Common myeloid progenitor, CD34-positive (primary cell): ENCODE measurements at regions not wholly inside any gene's neighbourhood (a gene's known extent, or its start where the extent isn't known, plus 50 kb on each side); places are given as distances from the start of the nearest gene placed in this dataset.
"Not testable (repeated sequence)": the region's sequence is repeated elsewhere in the genome, so short reads cannot be mapped to it uniquely, and the experiment has no call there.

Experiments
- CTCF ChIA-PET: fragments of 350-600 bp; sonication (Branson Sonifier 250); formaldehyde crosslinking; loops from one replicate; lab custom pipeline; 2021; ENCODE audit warnings: antibody characterized with exemption; lab: Charles Lee
- POLR2A ChIA-PET: fragments of 350-600 bp; sonication (Branson Sonifier 250); formaldehyde crosslinking; loops from one replicate; lab custom pipeline; 2021; ENCODE audit warnings: antibody characterized with exemption; lab: Charles Lee
- DNase-seq, 3 donors: peaks; one replicate each; pipeline versions ENCODE4 v3.0.0 to v3.0.0-alpha.2; 2013
- H3K27ac ChIP-seq, 2 experiments: 1 replicate in 1 of 2; 2 replicates in 1 of 2; pipeline ENCODE4 v1.7.0; 2013; ENCODE audit warnings: inconsistent platforms in 2 of 2, low read length in 2 of 2, mild to moderate bottlenecking in 2 of 2, low read depth in 1 of 2, moderate library complexity in 1 of 2; ENCODE audit not compliant: severe bottlenecking in 2 of 2, insufficient read depth in 1 of 2, poor library complexity in 1 of 2
- H3K27me3 ChIP-seq, 5 experiments: replicated peaks in 2 of 5; 1 replicate in 3 of 5; 2 replicates in 2 of 5; pipeline versions ENCODE4 v1.6.1 to v1.7.0; 2013; ENCODE audit warnings: low read length in 4 of 5, mild to moderate bottlenecking in 2 of 5, moderate library complexity in 2 of 5, inconsistent platforms in 1 of 5; ENCODE audit not compliant: insufficient read depth in 5 of 5, control insufficient read depth in 4 of 5
- H3K36me3 ChIP-seq, 4 experiments: 1 replicate in 2 of 4; 2 replicates in 2 of 4; pipeline versions ENCODE4 v1.6.1 to v1.7.0; 2013; ENCODE audit warnings: low read length in 3 of 4, control low read depth in 1 of 4, mild to moderate bottlenecking in 1 of 4; ENCODE audit not compliant: control insufficient read depth in 4 of 4, insufficient read depth in 4 of 4
- H3K4me1 ChIP-seq, 4 experiments: 1 replicate in 3 of 4; 2 replicates in 1 of 4; pipeline versions ENCODE4 v1.6.1 to v1.7.1; 2013; ENCODE audit warnings: low read length in 3 of 4, mild to moderate bottlenecking in 3 of 4, control low read depth in 1 of 4, inconsistent platforms in 1 of 4, moderate library complexity in 1 of 4; ENCODE audit not compliant: control insufficient read depth in 4 of 4, insufficient read depth in 4 of 4; ENCODE audit errors: control extremely low read depth in 1 of 4
- H3K4me3 ChIP-seq, 7 experiments: 1 replicate in 4 of 7; 2 replicates in 3 of 7; pipeline versions ENCODE4 v1.5.1 to v1.7.0; 2013; ENCODE audit warnings: mild to moderate bottlenecking in 7 of 7, low read length in 6 of 7, moderate library complexity in 6 of 7, inconsistent platforms in 2 of 7, low read depth in 2 of 7, control low read depth in 1 of 7; ENCODE audit not compliant: insufficient read depth in 4 of 7, control insufficient read depth in 1 of 7; ENCODE audit errors: extremely low read depth in 1 of 7
- H3K9me3 ChIP-seq, 5 experiments: 1 replicate in 4 of 5; 2 replicates in 1 of 5; pipeline versions ENCODE4 v1.6.1 to v1.7.1; 2013; ENCODE audit warnings: low read length in 4 of 5, mild to moderate bottlenecking in 2 of 5, inconsistent platforms in 1 of 5, low read depth in 1 of 5, moderate library complexity in 1 of 5; ENCODE audit not compliant: control insufficient read depth in 4 of 5, insufficient read depth in 2 of 5; ENCODE audit errors: control extremely low read depth in 1 of 5
- WGBS: methylation state at CpG from one replicate; pipeline ENCODE4 v1.1.5; 2013; ENCODE audit not compliant: insufficient coverage; 5-methylcytosine and 5-hydroxymethylcytosine counted together

DNA sequence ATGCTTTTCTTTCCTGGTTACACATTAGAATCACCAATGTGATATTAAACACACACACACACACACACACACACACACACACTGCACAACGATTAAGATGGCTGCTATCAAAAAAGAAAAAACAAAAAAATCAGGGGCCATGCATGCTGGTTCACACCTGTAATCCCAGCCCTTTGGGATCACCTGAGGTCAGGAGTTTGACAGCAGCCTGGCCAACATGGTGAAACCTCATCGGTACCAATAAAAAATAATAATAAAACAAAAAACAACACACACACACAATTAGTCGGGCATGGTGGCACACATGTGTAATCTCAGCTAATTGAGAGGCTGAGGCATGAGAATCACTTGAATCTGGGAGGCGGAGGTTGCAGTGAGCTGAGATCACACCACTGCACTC, 5290.8 kb upstream of the TPTE start:
- H3K27ac ChIP-seq, H3K36me3 ChIP-seq, DNase-seq, CTCF ChIA-PET, H3K27me3 ChIP-seq, H3K4me1 ChIP-seq, H3K4me3 ChIP-seq, POLR2A ChIA-PET: not testable (repeated sequence)
- WGBS, result 80% methylated on average over 4 of the region's 4 CpGs
- H3K9me3 ChIP-seq, result peaks cover 1 to 15% (median 4%) of the 10 kb centered on the region in 5 experiments

- WGBS, result 72% methylated on average over 9 of the region's 10 CpGs
- CTCF ChIA-PET, result not testable (repeated sequence)
Observed at GRCh38 chr21:5231261-5231660, 5290.1 kb upstream of the TPTE start.

GRCh38 chr21:5232176-5232958, 5289.0 kb upstream of the TPTE start:
- H3K27me3 ChIP-seq, H3K4me3 ChIP-seq, H3K4me1 ChIP-seq, DNase-seq, H3K27ac ChIP-seq, CTCF ChIA-PET, H3K36me3 ChIP-seq, POLR2A ChIA-PET: not testable (repeated sequence)
- 86% methylated on average over 3 of the region's 7 CpGs for WGBS
- peaks cover 1 to 16% (median 4%) of the 10 kb centered on the region in 5 experiments for H3K9me3 ChIP-seq

More at GRCh38 chr21:5231261-5231660, 5290.1 kb upstream of the TPTE start:
- DNase-seq, H3K4me1 ChIP-seq, POLR2A ChIA-PET, H3K27ac ChIP-seq, H3K36me3 ChIP-seq, H3K27me3 ChIP-seq, H3K4me3 ChIP-seq: not testable (repeated sequence)
- peaks cover 1 to 15% (median 4%) of the 10 kb centered on the region in 5 experiments for H3K9me3 ChIP-seq

DNA sequence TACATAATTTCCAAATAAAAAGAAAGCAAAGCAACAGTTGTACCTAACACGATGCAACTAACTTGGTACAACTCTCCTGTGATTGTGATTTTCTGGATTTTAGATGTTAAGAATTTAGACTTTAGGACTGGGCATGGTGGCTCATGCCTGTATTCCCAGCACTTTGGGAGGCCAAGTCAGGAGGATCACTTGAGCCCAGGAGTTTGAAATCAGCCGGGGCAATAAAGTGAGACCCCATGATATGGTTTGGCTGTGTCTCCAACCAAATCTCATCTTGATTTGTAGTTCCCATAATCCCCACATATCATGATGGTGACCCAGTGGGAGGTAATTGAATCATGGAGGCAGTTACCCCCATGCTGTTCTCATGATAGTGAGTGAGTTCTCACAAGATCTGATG, 5285.6 kb upstream of the TPTE start:
- DNase-seq, H3K27ac ChIP-seq, CTCF ChIA-PET, H3K36me3 ChIP-seq, H3K27me3 ChIP-seq, H3K4me1 ChIP-seq, POLR2A ChIA-PET, H3K4me3 ChIP-seq: not testable (repeated sequence)
- 53% methylated on average over 2 of the region's 2 CpGs for WGBS
- H3K9me3 ChIP-seq, result peaks cover 1 to 12% (median 6%) of the 10 kb centered on the region in 5 experiments

- 66% methylated on average over 8 of the region's 9 CpGs for WGBS
- H3K27ac ChIP-seq, H3K9me3 ChIP-seq, CTCF ChIA-PET, H3K4me3 ChIP-seq, H3K27me3 ChIP-seq, H3K4me1 ChIP-seq, H3K36me3 ChIP-seq, DNase-seq, POLR2A ChIA-PET: not testable (repeated sequence)
Observed at GRCh38 chr21:5236846-5237675, 5284.3 kb upstream of the TPTE start.

DNA sequence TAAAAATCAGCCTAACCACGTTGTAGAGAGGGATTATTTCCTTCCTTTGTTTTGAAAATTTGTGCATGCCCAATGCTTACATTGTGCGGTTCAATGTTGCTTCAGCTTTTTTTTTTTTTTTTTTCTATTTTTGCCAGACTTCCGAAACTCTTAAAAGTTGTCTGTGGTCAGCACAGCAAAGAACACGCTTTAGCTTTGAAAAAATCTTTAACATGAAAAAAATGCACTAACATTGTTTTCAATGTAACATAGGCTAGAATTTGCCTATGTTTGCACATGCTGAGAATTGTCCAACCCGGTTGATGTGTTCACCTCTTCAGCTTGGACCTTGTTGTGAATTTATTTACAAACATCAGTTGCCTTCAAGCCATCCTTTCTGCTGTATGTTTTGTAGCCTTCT, 5280.9 kb upstream of the TPTE start:
- DNase-seq, H3K27ac ChIP-seq, POLR2A ChIA-PET, H3K4me3 ChIP-seq, H3K36me3 ChIP-seq, CTCF ChIA-PET, H3K9me3 ChIP-seq, H3K27me3 ChIP-seq, H3K4me1 ChIP-seq: not testable (repeated sequence)
- 17% methylated on average over 4 of the region's 5 CpGs for WGBS

GRCh38 chr21:5242732-5243131, 5278.7 kb upstream of the TPTE start:
- DNase-seq, H3K27me3 ChIP-seq, H3K9me3 ChIP-seq, H3K4me3 ChIP-seq, H3K36me3 ChIP-seq, CTCF ChIA-PET, POLR2A ChIA-PET, H3K4me1 ChIP-seq: not testable (repeated sequence)
- WGBS, result 62% methylated on average over 5 of the region's 5 CpGs
- peak overlapping the region in 1 of 2 experiments; percentile 75 for H3K27ac ChIP-seq
